ENCODE measurements at regions not wholly inside any gene's neighbourhood (a gene's known extent, or its start where the extent isn't known, plus 50 kb on each side); places are given as distances from the start of the nearest gene placed in this dataset.
"Not testable (repeated sequence)": the region's sequence is repeated elsewhere in the genome, so short reads cannot be mapped to it uniquely, and the experiment has no call there.

DNA sequence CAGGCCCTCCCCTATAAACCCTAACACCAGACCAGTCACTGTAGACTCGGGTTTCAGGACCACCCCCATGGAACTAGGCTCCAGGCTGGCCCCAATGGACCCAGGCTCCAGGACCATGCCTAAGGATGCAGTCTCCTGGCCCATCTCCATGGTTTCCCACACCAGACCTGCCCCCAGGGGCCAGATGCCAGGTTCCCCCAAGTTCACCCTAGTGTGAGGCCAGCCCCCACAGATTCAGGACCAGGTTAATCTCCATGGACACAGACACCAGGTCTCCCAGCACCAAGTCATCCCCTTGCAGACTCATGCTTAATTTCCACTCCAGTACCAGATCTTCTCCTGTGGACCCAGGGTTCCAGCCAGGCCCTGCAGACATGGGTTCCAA, 103.8 kb upstream of the LANCL2 start:
- Mint-ChIP-seq H3K4me1 (no peaks in the 10 kb centered on the region), H3K27me3 (peaks cover 40% of the 10 kb centered on the region), H3K27ac (no peak overlapping the region), H3K4me3 (no peak overlapping the region), H3K9me3 (no peaks in the 10 kb centered on the region)
- ATAC-seq: no peak
- DNase-seq: no peak

DNA sequence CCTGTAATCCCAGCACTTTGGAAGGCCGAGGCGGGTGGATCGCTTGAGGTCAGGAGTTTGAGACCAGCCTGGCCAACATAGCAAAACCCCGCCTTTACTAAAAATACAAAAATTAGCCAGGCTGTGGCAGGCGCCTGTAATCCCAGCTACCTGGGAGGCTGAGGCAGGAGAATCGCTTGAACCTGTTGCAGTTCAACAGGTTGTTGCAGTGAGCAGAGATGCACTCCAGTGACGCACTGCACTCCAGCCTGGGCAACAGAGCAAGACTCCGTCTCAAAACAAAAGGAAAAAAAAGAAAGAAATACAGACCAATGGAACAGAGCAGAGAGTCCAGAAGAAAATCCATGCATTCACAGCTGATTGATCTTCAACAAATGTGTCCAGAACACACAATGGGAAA, 99.8 kb upstream of the LANCL2 start:
- H3K27ac Mint-ChIP-seq, H3K4me1 Mint-ChIP-seq, ATAC-seq, H3K9me3 Mint-ChIP-seq, DNase-seq, H3K4me3 Mint-ChIP-seq: not testable (repeated sequence)
- H3K27me3 Mint-ChIP-seq: peaks cover 25% of the 10 kb centered on the region

GRCh38 chr7:55265836-55266642, 99.1 kb upstream of the LANCL2 start:
- ATAC-seq: no peak
- no peak for DNase-seq
- H3K27me3 Mint-ChIP-seq: peaks cover 30% of the 10 kb centered on the region
- H3K27ac Mint-ChIP-seq: no peak overlapping the region
- H3K9me3 Mint-ChIP-seq: no peaks in the 10 kb centered on the region
- H3K4me1 Mint-ChIP-seq: no peaks in the 10 kb centered on the region
- no peak overlapping the region for H3K4me3 Mint-ChIP-seq

GRCh38 chr7:55271069-55271626, 94.0 kb upstream of the LANCL2 start:
- ATAC-seq (no peak), DNase-seq (no peak)
- no peaks in the 10 kb centered on the region for H3K4me1 Mint-ChIP-seq
- peaks cover 25% of the 10 kb centered on the region for H3K27me3 Mint-ChIP-seq
- H3K9me3 Mint-ChIP-seq: no peaks in the 10 kb centered on the region
- no peak overlapping the region for H3K4me3 Mint-ChIP-seq
- no peak overlapping the region for H3K27ac Mint-ChIP-seq

GRCh38 chr7:55271661-55272060, 93.5 kb upstream of the LANCL2 start:
- no peaks in the 10 kb centered on the region for H3K9me3 Mint-ChIP-seq
- DNase-seq: no peak
- H3K27me3 Mint-ChIP-seq: peaks cover 25% of the 10 kb centered on the region
- no peak overlapping the region for H3K4me3 Mint-ChIP-seq
- no peak overlapping the region for H3K27ac Mint-ChIP-seq
- no peaks in the 10 kb centered on the region for H3K4me1 Mint-ChIP-seq
- ATAC-seq: no peak

GRCh38 chr7:55272328-55272727, 92.8 kb upstream of the LANCL2 start:
- Mint-ChIP-seq H3K27ac (no peak overlapping the region), H3K4me1 (no peaks in the 10 kb centered on the region), H3K9me3 (no peaks in the 10 kb centered on the region), H3K27me3 (peaks cover 25% of the 10 kb centered on the region), H3K4me3 (no peak overlapping the region)
- no peak for DNase-seq
- ATAC-seq: no peak

GRCh38 chr7:55273186-55273980, 91.8 kb upstream of the LANCL2 start:
- H3K4me1 Mint-ChIP-seq: no peaks in the 10 kb centered on the region

DNA sequence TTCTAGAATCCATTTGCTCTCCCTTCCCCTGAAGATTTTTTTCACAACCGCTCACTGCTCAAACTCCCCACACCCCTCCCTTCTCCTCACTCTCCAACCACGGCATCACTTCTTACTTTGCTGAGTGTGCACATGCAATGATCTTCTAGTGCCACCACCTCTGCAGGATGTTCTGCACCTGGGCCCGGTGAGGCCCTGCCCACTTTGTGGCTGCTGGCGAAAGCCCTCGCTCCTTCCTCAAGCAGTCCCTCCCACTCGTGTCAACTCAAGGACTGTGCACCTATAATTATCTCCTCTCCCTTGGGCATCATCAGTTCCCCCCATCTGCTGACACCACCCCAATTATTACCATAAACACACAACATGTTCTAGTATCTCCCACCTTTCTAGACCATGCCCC, 91.0 kb upstream of the LANCL2 start:
- no peak for ATAC-seq
- no peak for DNase-seq
- no peaks in the 10 kb centered on the region for H3K4me1 Mint-ChIP-seq
- peaks cover 25% of the 10 kb centered on the region for H3K27me3 Mint-ChIP-seq
- no peak overlapping the region for H3K4me3 Mint-ChIP-seq
- H3K27ac Mint-ChIP-seq: no peak overlapping the region
- no peaks in the 10 kb centered on the region for H3K9me3 Mint-ChIP-seq

More at GRCh38 chr7:55273186-55273980, 91.8 kb upstream of the LANCL2 start:
- Mint-ChIP-seq H3K4me3 (no peak overlapping the region), H3K27me3 (peaks cover 25% of the 10 kb centered on the region), H3K9me3 (no peaks in the 10 kb centered on the region), H3K27ac (no peak overlapping the region)
- DNase-seq: no peak
- ATAC-seq: no peak

DNA sequence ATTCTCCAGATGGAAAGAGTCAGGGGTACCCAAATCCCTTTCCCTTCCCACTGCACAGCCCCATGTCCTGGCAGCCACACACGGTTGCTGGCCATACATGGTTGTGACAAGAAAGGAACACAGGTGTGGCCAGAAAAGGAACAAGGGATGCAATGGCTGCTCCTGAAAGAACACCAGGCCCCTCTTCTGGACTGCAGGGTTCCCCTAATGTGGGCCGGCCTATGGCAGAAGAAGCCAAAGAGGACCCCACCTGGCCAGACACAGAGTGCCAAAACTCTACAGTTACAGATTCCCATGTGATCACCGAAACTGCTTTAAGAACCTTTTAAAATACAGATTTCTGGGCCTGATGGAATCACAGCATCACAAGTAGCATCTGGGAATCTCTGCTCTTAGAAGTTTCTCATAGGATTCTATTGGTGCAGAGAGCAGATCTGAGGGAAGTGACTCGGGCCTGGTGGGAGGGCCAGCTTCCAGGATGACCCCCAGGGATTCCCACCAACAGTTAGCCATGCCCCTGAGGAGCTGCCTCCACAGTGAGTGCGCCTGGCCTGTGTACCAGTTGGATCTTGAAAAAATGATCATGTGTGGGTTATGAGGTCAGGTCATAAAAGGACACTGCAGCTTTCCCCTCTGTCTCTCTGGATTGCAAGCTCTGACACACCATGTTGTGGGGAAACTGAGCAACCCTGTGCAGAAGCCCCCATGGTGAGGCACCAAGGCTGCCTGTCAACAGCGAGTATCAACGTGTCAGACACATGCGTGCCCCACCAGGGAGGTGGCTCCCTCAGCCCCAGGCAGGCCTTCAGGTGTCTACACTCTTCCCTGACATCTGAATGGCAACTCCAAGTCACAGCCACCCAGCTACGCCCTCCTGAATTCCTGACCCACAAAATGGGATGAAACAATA, 89.6 kb upstream of the LANCL2 start:
- Mint-ChIP-seq H3K27me3 (peaks cover 25% of the 10 kb centered on the region), H3K4me1 (peaks cover 6% of the 10 kb centered on the region), H3K4me3 (no peak overlapping the region), H3K27ac (no peak overlapping the region), H3K9me3 (no peaks in the 10 kb centered on the region)
- DNase-seq: no peak
- ATAC-seq: no peak

DNA sequence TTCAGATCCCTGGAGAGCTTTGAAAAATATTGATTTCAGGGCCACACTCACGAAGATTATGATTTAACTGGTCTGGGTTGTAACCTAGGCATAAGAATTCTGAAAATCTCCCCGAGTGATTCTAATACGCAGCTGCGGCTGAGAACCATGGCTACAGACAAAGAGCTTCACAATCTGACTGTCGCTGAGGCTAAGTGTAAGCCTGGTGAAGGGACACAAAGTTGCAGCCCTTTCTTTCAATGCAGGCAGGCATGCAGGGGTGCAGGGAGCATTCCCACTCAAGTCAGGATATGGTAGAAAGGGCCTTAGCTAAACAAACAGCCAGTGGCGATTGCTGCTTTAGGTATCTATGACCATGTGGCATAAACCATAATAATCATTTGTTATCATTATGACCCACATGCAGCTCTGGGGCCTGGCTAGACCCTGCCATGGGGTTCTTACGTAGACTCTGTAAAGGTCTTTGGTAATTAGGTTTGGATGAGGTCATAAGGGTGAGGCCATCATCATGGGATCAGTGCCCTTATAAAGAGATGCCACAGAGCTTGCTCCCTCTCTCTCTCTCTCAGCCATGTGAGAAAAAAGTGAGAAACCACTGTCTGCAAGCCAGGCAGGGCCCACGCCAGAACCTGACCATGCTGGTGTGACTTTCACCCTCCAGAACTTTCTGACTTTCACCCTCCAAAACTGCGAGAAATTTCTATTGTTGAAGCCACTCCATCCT, 88.4 kb upstream of the LANCL2 start:
- DNase-seq: no peak
- ATAC-seq: no peak
- H3K4me3 Mint-ChIP-seq: no peak overlapping the region
- peaks cover 13% of the 10 kb centered on the region for H3K27me3 Mint-ChIP-seq
- H3K27ac Mint-ChIP-seq: no peak overlapping the region
- H3K9me3 Mint-ChIP-seq: no peaks in the 10 kb centered on the region
- H3K4me1 Mint-ChIP-seq: peaks cover 6% of the 10 kb centered on the region

DNA sequence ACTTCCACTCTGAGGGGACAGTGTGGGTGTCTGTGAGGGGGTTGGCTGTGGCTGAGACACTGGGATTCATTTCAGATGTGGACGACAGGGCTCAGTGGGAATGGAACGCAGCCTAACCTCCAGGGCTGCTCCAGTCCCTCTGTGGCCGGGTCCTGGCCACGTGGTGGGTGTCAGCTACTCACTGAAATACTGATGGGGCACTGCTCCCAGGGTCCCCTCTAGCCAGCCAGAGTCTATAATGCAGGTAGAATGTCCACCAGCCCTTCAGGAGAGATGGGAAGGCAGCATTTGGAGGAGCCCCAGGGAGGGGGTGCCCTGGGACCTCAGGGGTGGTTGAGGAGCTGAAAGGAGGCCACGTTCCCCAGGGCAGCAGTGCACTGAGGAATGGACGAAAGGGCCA, 87.2 kb upstream of the LANCL2 start:
- Mint-ChIP-seq H3K27me3 (peaks cover 10% of the 10 kb centered on the region), H3K9me3 (no peaks in the 10 kb centered on the region), H3K4me3 (no peak overlapping the region), H3K27ac (no peak overlapping the region), H3K4me1 (peaks cover 6% of the 10 kb centered on the region)
- DNase-seq: no peak
- no peak for ATAC-seq

GRCh38 chr7:55278321-55278720, 86.8 kb upstream of the LANCL2 start:
- DNase-seq: no peak
- no peak overlapping the region for H3K4me3 Mint-ChIP-seq
- H3K4me1 Mint-ChIP-seq: peaks cover 6% of the 10 kb centered on the region
- no peak overlapping the region for H3K27ac Mint-ChIP-seq
- ATAC-seq: no peak
- peaks cover 10% of the 10 kb centered on the region for H3K27me3 Mint-ChIP-seq
- no peaks in the 10 kb centered on the region for H3K9me3 Mint-ChIP-seq

DNA sequence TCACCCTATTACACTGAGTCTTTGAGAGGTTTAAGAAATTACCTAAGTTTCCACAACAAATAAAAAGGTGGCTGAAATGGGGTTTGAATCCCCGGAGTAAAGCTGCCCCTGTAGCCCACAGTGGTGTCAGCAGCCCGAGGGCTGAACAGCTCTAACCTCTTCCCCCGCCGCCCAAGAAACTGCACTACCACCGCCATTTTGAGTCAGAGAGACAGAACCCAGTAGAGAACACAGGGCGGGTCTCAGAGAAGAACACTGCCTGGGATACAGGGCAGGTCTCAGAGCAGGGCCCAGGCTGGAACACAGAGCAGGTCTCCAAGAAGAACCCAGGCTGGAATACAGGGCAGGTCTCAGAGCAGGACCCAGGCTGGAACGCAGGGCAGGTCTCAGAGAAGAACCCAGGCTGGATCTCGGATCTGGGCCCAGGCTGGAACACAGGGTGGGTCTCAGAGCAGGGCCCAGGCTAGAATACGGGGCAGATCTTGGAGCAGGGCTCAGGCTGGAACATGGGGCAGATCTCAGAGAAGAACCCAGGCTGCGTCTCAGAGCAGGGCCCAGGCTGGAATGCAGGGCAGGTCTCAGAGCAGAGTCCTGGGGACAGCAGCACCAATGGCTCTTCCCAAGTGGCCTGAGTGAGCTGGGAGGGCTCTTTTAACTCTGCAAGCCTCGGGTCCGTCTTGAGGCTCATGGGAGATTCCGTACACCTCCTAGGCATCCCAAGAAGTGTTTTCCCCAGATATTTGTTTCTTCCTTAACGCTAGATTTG, 85.9 kb upstream of the LANCL2 start:
- H3K4me3 Mint-ChIP-seq: no peak overlapping the region

DNA sequence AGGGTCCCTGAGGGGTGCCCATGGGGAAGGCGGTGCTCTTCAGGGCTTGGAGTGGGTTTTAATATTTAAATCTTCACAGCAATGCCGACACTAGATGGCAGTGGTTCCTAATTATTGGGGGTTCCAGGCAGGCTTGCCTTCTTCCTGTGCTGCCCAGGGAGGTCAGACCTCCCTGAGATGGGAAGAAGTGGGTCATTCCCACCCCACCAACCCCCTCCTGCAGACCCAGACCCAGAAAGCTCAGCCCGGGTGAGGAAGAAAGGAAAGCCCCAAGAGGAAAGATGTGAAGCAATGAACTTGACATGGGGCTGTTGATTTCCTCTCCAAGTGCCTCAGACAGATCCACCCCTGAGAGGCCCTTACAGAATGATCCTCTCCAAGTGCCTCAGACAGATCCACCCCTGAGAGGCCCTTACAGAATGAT, 85.1 kb upstream of the LANCL2 start:
- DNase-seq (peak; percentile 45 to 51), ATAC-seq (peak; percentile 79)
- no peaks in the 10 kb centered on the region for H3K9me3 Mint-ChIP-seq
- H3K4me3 Mint-ChIP-seq: no peak overlapping the region
- peaks cover 6% of the 10 kb centered on the region for H3K4me1 Mint-ChIP-seq
- H3K27me3 Mint-ChIP-seq: no peaks in the 10 kb centered on the region
- H3K27ac Mint-ChIP-seq: no peak overlapping the region

More for the DNA sequence above, 85.9 kb upstream of the LANCL2 start:
- no peaks in the 10 kb centered on the region for H3K9me3 Mint-ChIP-seq
- H3K27ac Mint-ChIP-seq: no peak overlapping the region
- H3K4me1 Mint-ChIP-seq: peaks cover 6% of the 10 kb centered on the region
- H3K27me3 Mint-ChIP-seq: peaks cover 7% of the 10 kb centered on the region
- no peak for ATAC-seq
- no peak for DNase-seq
